HL-60 (cell line): ENCODE measurements at regions not wholly inside any gene's neighbourhood (a gene's known extent, or its start where the extent isn't known, plus 50 kb on each side); places are given as distances from the start of the nearest gene placed in this dataset.
"Not testable (repeated sequence)": the region's sequence is repeated elsewhere in the genome, so short reads cannot be mapped to it uniquely, and the experiment has no call there.

Experiments
- DNase-seq, 2 experiments: peaks; one replicate each; pipeline ENCODE4 v3.0.0-alpha.2; 2010 to 2020; ENCODE audit warnings: low read depth in 1 of 2, low spot score in 1 of 2
- H3K27ac ChIP-seq: fragments of 250-450 bp; sonication (Bioruptor Pico); replicated peaks from 2 replicates; pipeline ENCODE4 v1.5.1; 2020; ENCODE audit warnings: mild to moderate bottlenecking, moderate library complexity
- H3K27me3 ChIP-seq: fragments of 250-450 bp; sonication (Bioruptor Pico); 2 replicates; pipeline ENCODE4 v1.5.1; 2021; ENCODE audit warnings: mild to moderate bottlenecking, moderate library complexity; ENCODE audit not compliant: insufficient read depth, poor library complexity, severe bottlenecking
- H3K4me3 ChIP-seq: replicated peaks from 2 replicates; pipeline ENCODE4 v1.5.1; 2011; ENCODE audit warnings: mild to moderate bottlenecking, control low read depth, low read length; ENCODE audit not compliant: insufficient read depth
- GABPA ChIP-seq: IDR thresholded peaks from 2 replicates; pipeline ENCODE4 v1.6.1; 2012; ENCODE audit warnings: low read depth
- POLR2AphosphoS5 ChIP-seq: IDR thresholded peaks from 2 replicates; pipeline ENCODE4 v1.6.1; 2012; ENCODE audit warnings: low read depth
- SPI1 ChIP-seq: IDR thresholded peaks from 2 replicates; pipeline ENCODE4 v1.6.1; 2012; ENCODE audit warnings: low read depth, mild to moderate bottlenecking, borderline replicate concordance
- TF ChIP-seq, protein P1 (sequence below): IDR thresholded peaks from one replicate; pipeline ENCODE4 v1.5.1; 2011; ENCODE audit warnings: low read length, control low read depth, inconsistent platforms; ENCODE audit not compliant: insufficient read depth
- TF ChIP-seq, protein P2 (sequence below): IDR thresholded peaks from 2 replicates; pipeline ENCODE4 v1.6.1; 2012; ENCODE audit warnings: low read depth; ENCODE audit not compliant: insufficient replicate concordance

DNA sequence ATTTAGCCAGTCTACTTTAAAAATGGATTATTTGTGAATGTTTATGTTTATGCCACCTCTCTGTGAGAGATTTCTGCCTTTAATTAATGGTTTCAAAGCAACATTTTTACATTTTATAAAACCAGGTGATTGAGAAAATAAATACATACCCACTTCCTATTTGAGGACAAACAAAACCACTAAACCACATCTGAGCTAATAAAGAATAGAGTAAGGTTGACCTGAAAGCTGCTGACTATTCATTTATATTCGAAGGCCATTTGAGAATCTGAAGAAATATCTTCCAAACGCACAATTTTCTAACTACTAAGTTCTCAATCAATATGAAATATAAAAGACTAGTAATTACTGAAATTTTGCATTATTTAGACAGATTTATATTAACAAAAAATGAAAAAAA, 705.1 kb downstream of the XPNPEP1 start:
- no peak for DNase-seq
- H3K4me3 ChIP-seq: no peak overlapping the region
- no peak overlapping the region for H3K27ac ChIP-seq
- H3K27me3 ChIP-seq: no peaks in the 10 kb centered on the region
- TF ChIP-seq POLR2AphosphoS5 (no peak), GABPA (no peak), SPI1 (no peak)
- TF ChIP-seq, protein P1, sequence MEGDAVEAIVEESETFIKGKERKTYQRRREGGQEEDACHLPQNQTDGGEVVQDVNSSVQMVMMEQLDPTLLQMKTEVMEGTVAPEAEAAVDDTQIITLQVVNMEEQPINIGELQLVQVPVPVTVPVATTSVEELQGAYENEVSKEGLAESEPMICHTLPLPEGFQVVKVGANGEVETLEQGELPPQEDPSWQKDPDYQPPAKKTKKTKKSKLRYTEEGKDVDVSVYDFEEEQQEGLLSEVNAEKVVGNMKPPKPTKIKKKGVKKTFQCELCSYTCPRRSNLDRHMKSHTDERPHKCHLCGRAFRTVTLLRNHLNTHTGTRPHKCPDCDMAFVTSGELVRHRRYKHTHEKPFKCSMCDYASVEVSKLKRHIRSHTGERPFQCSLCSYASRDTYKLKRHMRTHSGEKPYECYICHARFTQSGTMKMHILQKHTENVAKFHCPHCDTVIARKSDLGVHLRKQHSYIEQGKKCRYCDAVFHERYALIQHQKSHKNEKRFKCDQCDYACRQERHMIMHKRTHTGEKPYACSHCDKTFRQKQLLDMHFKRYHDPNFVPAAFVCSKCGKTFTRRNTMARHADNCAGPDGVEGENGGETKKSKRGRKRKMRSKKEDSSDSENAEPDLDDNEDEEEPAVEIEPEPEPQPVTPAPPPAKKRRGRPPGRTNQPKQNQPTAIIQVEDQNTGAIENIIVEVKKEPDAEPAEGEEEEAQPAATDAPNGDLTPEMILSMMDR: no peak
- TF ChIP-seq, protein P2, sequence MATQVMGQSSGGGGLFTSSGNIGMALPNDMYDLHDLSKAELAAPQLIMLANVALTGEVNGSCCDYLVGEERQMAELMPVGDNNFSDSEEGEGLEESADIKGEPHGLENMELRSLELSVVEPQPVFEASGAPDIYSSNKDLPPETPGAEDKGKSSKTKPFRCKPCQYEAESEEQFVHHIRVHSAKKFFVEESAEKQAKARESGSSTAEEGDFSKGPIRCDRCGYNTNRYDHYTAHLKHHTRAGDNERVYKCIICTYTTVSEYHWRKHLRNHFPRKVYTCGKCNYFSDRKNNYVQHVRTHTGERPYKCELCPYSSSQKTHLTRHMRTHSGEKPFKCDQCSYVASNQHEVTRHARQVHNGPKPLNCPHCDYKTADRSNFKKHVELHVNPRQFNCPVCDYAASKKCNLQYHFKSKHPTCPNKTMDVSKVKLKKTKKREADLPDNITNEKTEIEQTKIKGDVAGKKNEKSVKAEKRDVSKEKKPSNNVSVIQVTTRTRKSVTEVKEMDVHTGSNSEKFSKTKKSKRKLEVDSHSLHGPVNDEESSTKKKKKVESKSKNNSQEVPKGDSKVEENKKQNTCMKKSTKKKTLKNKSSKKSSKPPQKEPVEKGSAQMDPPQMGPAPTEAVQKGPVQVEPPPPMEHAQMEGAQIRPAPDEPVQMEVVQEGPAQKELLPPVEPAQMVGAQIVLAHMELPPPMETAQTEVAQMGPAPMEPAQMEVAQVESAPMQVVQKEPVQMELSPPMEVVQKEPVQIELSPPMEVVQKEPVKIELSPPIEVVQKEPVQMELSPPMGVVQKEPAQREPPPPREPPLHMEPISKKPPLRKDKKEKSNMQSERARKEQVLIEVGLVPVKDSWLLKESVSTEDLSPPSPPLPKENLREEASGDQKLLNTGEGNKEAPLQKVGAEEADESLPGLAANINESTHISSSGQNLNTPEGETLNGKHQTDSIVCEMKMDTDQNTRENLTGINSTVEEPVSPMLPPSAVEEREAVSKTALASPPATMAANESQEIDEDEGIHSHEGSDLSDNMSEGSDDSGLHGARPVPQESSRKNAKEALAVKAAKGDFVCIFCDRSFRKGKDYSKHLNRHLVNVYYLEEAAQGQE: no peak

DNA sequence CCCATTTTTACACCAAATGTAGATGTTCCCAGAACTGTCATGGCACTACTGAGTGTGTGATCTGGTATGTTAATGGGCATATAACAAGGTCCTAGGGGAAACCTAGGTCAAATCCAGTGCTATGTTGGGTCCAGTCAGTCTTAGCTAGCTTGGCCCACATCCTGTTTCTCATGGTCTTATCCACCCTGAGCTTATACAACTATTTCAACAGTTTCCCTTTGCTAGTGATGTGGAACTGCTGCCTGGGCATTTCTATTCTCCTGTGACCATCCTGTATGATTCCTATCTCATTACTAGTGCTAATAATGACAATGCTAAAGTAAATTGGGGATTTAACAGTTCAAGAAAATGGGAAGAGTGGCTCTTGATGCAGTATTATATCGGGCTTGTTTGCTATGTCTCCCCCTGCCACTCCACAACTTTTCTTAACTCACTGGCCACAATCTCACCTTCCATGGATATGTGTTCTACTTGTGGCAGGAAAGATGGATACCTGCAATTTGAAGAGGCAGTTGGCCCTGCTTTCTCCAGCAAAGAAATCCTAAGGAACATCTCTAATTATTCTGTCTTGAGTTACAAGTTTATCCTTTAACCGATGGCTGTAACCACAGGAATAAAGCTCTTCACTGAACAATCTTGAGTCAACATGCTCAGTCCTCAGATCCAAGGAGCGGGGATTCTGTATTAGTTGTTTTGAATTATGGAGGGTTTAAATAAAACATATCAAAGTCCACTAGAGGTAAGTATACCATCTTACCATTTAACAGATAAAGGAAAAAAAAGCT, 707.8 kb downstream of the XPNPEP1 start:
- Histone ChIP-seq H3K27me3 (no peaks in the 10 kb centered on the region), H3K27ac (no peak overlapping the region), H3K4me3 (no peak overlapping the region)
- no peak for TF ChIP-seq GABPA
- no peak for TF ChIP-seq SPI1
- TF ChIP-seq, protein P2: no peak
- no peak for TF ChIP-seq POLR2AphosphoS5
- TF ChIP-seq, protein P1: no peak
- DNase-seq: no peak

- H3K4me3 ChIP-seq, DNase-seq, H3K27me3 ChIP-seq, H3K27ac ChIP-seq: not testable (repeated sequence)
Measured at GRCh38 chr10:109214891-109215290, 708.4 kb downstream of the XPNPEP1 start.

- no peak overlapping the region for H3K4me3 ChIP-seq
- no peak overlapping the region for H3K27ac ChIP-seq
- TF ChIP-seq SPI1: no peak
- TF ChIP-seq, protein P2: no peak
- TF ChIP-seq GABPA: no peak
- TF ChIP-seq, protein P1: no peak
- no peak for TF ChIP-seq POLR2AphosphoS5
- no peaks in the 10 kb centered on the region for H3K27me3 ChIP-seq
- no peak for DNase-seq
Measured at GRCh38 chr10:109207361-109207760, 716.0 kb downstream of the XPNPEP1 start.
